OCI-LY1 (cell line): ENCODE measurements at regions not wholly inside any gene's neighbourhood (a gene's known extent, or its start where the extent isn't known, plus 50 kb on each side); places are given as distances from the start of the nearest gene placed in this dataset.

Experiments
- EZH2 ChIP-seq: fragments of 200-600 bp; sonication (generic), shearing (Covaris generic); IDR thresholded peaks from 2 replicates; pipeline ENCODE4 v1.8.0; 2017; ENCODE audit warnings: borderline replicate concordance, mixed run types, mild to moderate bottlenecking, antibody characterized with exemption, low read length, moderate library complexity, mixed read lengths
- TF ChIP-seq, protein P1 (sequence below): fragments of 200-600 bp; sonication (generic), shearing (Covaris generic); IDR thresholded peaks from 2 replicates; pipeline ENCODE4 v1.5.1; 2017; ENCODE audit warnings: mild to moderate bottlenecking, antibody characterized with exemption, low read length, moderate library complexity, mixed read lengths

DNA sequence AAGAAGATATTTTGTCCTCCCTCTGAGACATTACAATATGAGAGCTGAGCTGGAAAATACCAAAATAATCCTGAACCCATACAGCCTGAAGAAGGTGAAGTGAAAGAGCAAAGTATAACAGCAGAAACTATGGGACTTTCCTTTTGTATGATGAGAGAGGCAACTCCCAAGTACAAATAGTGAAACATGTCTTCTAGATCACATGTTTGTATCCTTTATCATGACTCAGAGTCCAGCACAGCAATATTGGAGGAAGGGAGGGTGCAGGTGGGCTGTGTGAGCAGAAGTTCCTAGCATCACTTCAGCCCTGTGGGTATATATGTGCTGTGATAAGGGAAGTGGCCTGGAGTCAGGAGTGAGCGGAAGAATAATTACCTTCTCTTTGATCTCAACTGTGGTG is 265.6 kb upstream of the NRXN1 start:
- TF ChIP-seq, protein P1, sequence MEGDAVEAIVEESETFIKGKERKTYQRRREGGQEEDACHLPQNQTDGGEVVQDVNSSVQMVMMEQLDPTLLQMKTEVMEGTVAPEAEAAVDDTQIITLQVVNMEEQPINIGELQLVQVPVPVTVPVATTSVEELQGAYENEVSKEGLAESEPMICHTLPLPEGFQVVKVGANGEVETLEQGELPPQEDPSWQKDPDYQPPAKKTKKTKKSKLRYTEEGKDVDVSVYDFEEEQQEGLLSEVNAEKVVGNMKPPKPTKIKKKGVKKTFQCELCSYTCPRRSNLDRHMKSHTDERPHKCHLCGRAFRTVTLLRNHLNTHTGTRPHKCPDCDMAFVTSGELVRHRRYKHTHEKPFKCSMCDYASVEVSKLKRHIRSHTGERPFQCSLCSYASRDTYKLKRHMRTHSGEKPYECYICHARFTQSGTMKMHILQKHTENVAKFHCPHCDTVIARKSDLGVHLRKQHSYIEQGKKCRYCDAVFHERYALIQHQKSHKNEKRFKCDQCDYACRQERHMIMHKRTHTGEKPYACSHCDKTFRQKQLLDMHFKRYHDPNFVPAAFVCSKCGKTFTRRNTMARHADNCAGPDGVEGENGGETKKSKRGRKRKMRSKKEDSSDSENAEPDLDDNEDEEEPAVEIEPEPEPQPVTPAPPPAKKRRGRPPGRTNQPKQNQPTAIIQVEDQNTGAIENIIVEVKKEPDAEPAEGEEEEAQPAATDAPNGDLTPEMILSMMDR, result no peak
- no peak for TF ChIP-seq EZH2
